OCI-M1 (cell line): ENCODE measurements at regions not wholly inside any gene's neighbourhood (a gene's known extent, or its start where the extent isn't known, plus 50 kb on each side); places are given as distances from the start of the nearest gene placed in this dataset.

Experiments used
- DNase-seq: peaks from one replicate; lab custom pipeline; 2025; lab: John Stamatoyannopoulos, UW

GRCh38 chr10:53749439-53749838, 976.9 kb upstream of the MBL2 start:
- DNase-seq, result no peak

- DNase-seq, result no peak
These were observed 975.7 kb upstream of the MBL2 start for GRCh38 chr10:53748319-53748718.

GRCh38 chr10:53744746-53745145, 972.2 kb upstream of the MBL2 start:
- no peak for DNase-seq

DNA sequence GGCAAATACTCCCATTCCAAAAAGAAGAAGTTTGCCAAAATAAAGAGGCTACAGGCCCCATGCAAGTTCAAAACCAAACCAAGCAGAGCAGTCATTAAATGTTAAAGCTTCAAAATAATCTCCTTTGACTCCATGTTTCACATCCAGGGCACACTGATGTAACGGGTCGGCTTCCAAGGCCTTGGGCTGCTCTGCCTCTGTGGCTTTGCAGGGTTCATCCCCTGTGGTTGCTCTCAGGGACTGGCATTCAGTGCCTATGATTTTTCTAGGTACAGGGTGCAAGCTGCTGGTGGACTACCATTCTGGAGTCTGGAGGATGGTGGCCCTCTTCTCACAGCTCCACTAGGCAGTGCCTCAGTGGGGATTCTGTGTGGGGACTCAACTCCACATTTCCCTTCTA, 971.6 kb upstream of the MBL2 start:
- no peak for DNase-seq

- no peak for DNase-seq
These were observed 964.5 kb upstream of the MBL2 start for GRCh38 chr10:53737132-53737531.

- DNase-seq, result no peak
These were observed 954.3 kb upstream of the MBL2 start for GRCh38 chr10:53726921-53727320.

- DNase-seq, result no peak
These were observed 952.0 kb upstream of the MBL2 start for GRCh38 chr10:53724581-53724980.

GRCh38 chr10:53719658-53720057, 947.1 kb upstream of the MBL2 start:
- no peak for DNase-seq

DNA sequence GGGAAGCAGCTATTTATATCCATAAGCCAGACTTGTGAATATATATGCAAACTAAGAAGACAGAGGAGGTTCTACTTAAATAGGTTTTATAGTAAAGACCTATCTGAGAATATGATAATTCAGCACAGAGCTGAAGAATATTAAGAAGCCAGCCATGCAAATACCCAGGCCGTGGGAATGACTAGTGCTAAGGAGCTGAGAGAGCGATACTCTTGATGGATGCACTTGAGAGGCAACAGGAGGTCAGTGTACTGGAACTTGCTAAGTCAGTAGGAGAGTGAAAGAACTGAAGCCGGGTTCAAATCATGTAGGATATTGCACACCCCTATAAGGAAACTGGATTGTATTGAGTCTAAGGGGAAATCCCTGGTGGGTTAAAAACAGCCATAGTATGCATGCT, 943.6 kb upstream of the MBL2 start:
- DNase-seq, result no peak

DNA sequence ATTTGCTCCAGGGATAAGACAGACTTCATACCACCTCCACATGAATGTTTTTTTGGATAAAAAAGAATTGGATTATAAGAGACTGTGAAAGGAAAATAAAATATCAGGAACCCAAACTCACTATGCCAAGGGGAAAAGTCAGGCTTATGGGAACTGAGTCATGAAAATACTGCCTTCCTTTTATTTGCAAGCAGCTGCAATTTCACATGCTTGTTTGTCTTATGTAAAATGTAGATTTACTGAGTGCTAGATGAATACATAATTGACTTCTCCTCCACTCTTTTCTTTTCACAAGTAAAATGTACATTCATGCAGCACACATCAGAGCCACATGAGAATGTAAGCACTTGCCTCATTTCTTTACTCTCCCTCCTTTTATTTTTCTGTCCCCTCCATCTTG, 940.8 kb upstream of the MBL2 start:
- no peak for DNase-seq

GRCh38 chr10:53702489-53702888, 929.9 kb upstream of the MBL2 start:
- DNase-seq, result no peak

- DNase-seq, result no peak
These were observed 928.6 kb upstream of the MBL2 start for GRCh38 chr10:53701213-53701612.

- DNase-seq, result no peak
These were observed 927.7 kb upstream of the MBL2 start for GRCh38 chr10:53700278-53700677.

DNA sequence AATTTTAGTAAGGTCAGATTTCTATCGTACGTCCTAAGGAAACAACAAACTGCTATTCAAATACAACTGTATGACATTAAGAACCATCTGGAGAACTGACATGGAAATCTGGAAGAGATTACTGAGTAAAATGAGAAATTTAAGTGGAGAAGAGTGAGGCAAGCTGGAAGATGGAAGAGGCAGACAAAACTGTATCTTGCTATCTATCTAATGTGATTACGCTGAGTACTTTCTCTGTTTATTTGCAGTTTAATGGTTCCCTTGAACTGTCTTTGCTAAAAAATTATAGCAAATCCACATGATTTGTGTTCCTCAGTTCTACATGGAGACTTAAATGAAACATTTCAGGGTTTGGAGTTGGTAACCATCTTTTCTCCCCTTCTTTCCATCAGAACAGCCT, 927.1 kb upstream of the MBL2 start:
- no peak for DNase-seq

- no peak for DNase-seq
These were observed 926.6 kb upstream of the MBL2 start for GRCh38 chr10:53699231-53699630.

GRCh38 chr10:53697038-53697437, 924.5 kb upstream of the MBL2 start:
- no peak for DNase-seq

DNA sequence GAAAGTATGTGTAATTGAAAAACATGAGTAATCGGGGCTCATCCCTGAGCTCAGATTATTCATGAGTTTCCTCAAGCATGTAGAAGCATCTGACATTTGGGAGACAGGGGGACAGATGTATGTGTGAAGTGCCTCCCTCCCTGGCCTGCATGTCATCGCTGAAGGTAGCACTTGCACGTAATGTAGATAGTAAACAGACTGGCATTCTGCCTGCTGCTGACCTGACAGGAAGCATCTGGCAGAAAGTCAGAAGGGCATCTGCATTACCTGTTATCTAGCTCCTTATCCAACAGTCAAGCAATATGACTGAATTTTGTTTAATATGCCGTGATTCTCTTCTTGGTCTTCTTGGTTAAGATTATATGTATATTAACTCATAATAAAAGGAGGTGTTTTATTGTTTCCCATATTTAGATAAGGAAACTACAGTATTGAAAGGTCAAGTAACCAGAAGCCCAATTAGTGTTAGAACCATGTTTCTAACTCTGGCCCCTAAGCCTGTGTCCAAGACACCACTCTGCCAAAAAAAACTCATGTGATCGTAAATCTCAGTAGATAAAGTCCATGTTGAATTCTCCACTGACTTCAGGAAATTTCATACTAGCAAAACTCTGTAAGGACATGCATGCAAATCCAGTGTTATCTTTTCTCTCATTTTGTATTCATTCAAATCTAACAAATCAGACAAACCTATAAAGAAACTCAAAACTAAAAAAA, 918.1 kb upstream of the MBL2 start:
- no peak for DNase-seq

- no peak for DNase-seq
These were observed 915.2 kb upstream of the MBL2 start for GRCh38 chr10:53687800-53688199.

DNA sequence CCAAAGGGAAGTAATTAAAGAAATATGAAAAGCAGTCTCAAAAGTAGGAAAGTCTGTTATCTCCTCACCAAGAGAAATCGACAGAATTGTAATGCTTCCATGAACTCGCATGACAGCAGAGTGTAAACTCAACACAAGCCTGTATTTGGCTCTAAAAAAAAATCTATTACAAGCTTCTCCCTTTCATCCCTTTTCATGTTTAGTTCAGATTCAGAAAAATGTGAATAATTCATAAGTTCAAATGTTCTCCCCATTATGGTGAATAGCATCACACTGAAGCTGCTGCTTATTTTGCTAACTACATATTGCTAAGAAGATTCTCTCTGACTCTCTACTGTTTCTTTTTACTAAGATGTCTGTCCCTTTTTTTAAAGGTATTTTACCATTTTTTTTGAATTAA, 910.3 kb upstream of the MBL2 start:
- no peak for DNase-seq

GRCh38 chr10:53682458-53682857, 909.9 kb upstream of the MBL2 start:
- DNase-seq, result no peak

- DNase-seq, result no peak
These were observed 907.1 kb upstream of the MBL2 start for GRCh38 chr10:53679666-53680065.

GRCh38 chr10:53675177-53675576, 902.6 kb upstream of the MBL2 start:
- no peak for DNase-seq

DNA sequence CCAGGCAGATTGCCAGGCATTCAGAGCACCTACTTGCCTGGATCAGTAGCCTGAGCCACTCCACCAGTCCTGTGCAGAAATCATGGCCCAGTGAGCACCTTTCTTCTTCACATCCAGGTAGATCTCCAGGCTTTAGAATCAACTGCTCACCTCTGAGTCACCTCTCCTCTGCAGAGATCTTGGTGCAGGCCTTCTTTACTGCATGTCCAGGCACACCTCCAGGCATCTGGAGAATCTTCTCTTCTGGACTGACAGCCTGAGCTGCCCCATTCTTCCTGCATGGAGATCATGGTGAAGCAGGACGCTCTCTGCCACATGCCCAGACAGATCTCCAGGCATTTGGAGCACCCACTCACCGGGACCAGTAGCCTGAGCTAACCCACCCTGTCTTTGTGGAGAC, 894.5 kb upstream of the MBL2 start:
- DNase-seq, result no peak

- DNase-seq, result peak; percentile 17
These were observed 891.9 kb upstream of the MBL2 start for GRCh38 chr10:53664282-53665019.
